Fibroblast of skin of back (primary cell): ENCODE measurements at regions not wholly inside any gene's neighbourhood (a gene's known extent, or its start where the extent isn't known, plus 50 kb on each side); places are given as distances from the start of the nearest gene placed in this dataset.

Experiments
- DNase-seq: peaks from one replicate; pipeline ENCODE4 v3.0.0-alpha.2; 2013

- no peak for DNase-seq
Measured at GRCh38 chr6:6376845-6377244, 56.4 kb upstream of the F13A1 start.

GRCh38 chr6:6377621-6378020 is 57.2 kb upstream of the F13A1 start:
- DNase-seq: no peak

GRCh38 chr6:6379573-6379972 is 59.1 kb upstream of the F13A1 start:
- no peak for DNase-seq

- no peak for DNase-seq
Measured at GRCh38 chr6:6384520-6384919, 64.1 kb upstream of the F13A1 start.

- DNase-seq: no peak
Measured at GRCh38 chr6:6386010-6386409, 65.5 kb upstream of the F13A1 start.

- no peak for DNase-seq
Measured at GRCh38 chr6:6390849-6391602, 70.6 kb upstream of the F13A1 start.

GRCh38 chr6:6392214-6393068 is 72.0 kb upstream of the F13A1 start:
- DNase-seq: no peak

GRCh38 chr6:6393069-6393529 is 72.6 kb upstream of the F13A1 start:
- DNase-seq: no peak

- DNase-seq: no peak
Measured at GRCh38 chr6:6395581-6396197, 75.2 kb upstream of the F13A1 start.

GRCh38 chr6:6397842-6398241 is 77.4 kb upstream of the F13A1 start:
- DNase-seq: no peak

GRCh38 chr6:6399568-6399967 is 79.1 kb upstream of the F13A1 start:
- no peak for DNase-seq

- DNase-seq: no peak
Measured at GRCh38 chr6:6401401-6401800, 80.9 kb upstream of the F13A1 start.

GRCh38 chr6:6402006-6402405 is 81.5 kb upstream of the F13A1 start:
- no peak for DNase-seq

- no peak for DNase-seq
Measured at GRCh38 chr6:6402591-6402990, 82.1 kb upstream of the F13A1 start.

- DNase-seq: no peak
Measured at GRCh38 chr6:6405031-6405430, 84.6 kb upstream of the F13A1 start.

GRCh38 chr6:6405997-6406714 is 85.7 kb upstream of the F13A1 start:
- no peak for DNase-seq

GRCh38 chr6:6406715-6407070 is 86.2 kb upstream of the F13A1 start:
- no peak for DNase-seq

GRCh38 chr6:6407071-6407741 is 86.7 kb upstream of the F13A1 start:
- DNase-seq: peak; percentile 68

GRCh38 chr6:6409397-6410030 is 89.1 kb upstream of the F13A1 start:
- DNase-seq: peak; percentile 9

- no peak for DNase-seq
Measured at GRCh38 chr6:6411115-6411514, 90.7 kb upstream of the F13A1 start.

GRCh38 chr6:6412221-6412620 is 91.8 kb upstream of the F13A1 start:
- no peak for DNase-seq

GRCh38 chr6:6412700-6413099 is 92.2 kb upstream of the F13A1 start:
- no peak for DNase-seq
